IMR-90 (cell line): ENCODE measurements at regions not wholly inside any gene's neighbourhood (a gene's known extent, or its start where the extent isn't known, plus 50 kb on each side); places are given as distances from the start of the nearest gene placed in this dataset.

Source experiments
- ATAC-seq: fragments of 200-7000 bp; cut with Tn5 transposase; 2 replicates; pipeline ENCODE4 v1.9.1; 2020; ENCODE audit warnings: low read depth, mild to moderate bottlenecking, moderate library complexity
- BruUV-seq: library from RNA; stranded (reverse); fragments of 400-500 nt; replicated peaks from 2 replicates; lab custom pipeline; 2021; lab: Mats Ljungman, UMichigan
- CTCF ChIA-PET: fragments of 300-600 bp; formaldehyde crosslinking; extraction: SDS; loops from one replicate; lab custom pipeline; 2021; ENCODE audit warnings: antibody characterized with exemption; lab: Yijun Ruan, JAX
- POLR2A ChIA-PET: fragments of 300-600 bp; sonication (Branson Sonifier 250); formaldehyde crosslinking; loops from one replicate; lab custom pipeline; 2022; ENCODE audit warnings: antibody characterized with exemption; ENCODE audit not compliant: unreplicated experiment; lab: Charles Lee
- DNase-seq: peaks from one replicate; pipeline ENCODE4 v3.0.0; 2013
- H2AFZ ChIP-seq: replicated peaks from 2 replicates; pipeline ENCODE3; 2013; ENCODE audit warnings: low read length, mild to moderate bottlenecking; ENCODE audit not compliant: poor library complexity
- H2AK5ac ChIP-seq: 2 replicates; pipeline ENCODE4 v1.6.1; 2013; ENCODE audit warnings: low read depth, low read length, inconsistent platforms
- H2AK9ac ChIP-seq: replicated peaks from 2 replicates; pipeline ENCODE3; 2013; ENCODE audit warnings: mild to moderate bottlenecking, low read depth, low read length, moderate library complexity; ENCODE audit not compliant: poor library complexity
- H2BK120ac ChIP-seq: 2 replicates; pipeline ENCODE4 v1.6.1; 2013; ENCODE audit warnings: low read depth, low read length, inconsistent platforms
- H2BK15ac ChIP-seq: 3 replicates; pipeline ENCODE4 v1.6.1; 2013; ENCODE audit warnings: low read depth, low read length, inconsistent platforms
- H2BK20ac ChIP-seq: 2 replicates; pipeline ENCODE4 v1.6.1; 2013; ENCODE audit warnings: low read depth, mild to moderate bottlenecking, inconsistent platforms, low read length, moderate library complexity
- H2BK5ac ChIP-seq: 2 replicates; pipeline ENCODE4 v1.6.1; 2013; ENCODE audit warnings: mild to moderate bottlenecking, low read depth, low read length, inconsistent platforms; ENCODE audit not compliant: poor library complexity, severe bottlenecking
- H3K14ac ChIP-seq: replicated peaks from 2 replicates; pipeline ENCODE4 v1.6.1; 2013; ENCODE audit warnings: low read depth, low read length, inconsistent platforms
- H3K18ac ChIP-seq: 2 replicates; pipeline ENCODE4 v1.6.1; 2013; ENCODE audit warnings: low read depth, low read length, control low read depth
- H3K23ac ChIP-seq: 2 replicates; pipeline ENCODE4 v1.6.1; 2013; ENCODE audit warnings: low read depth, low read length, inconsistent platforms
- H3K27ac ChIP-seq: 2 replicates; pipeline ENCODE4 v1.5.1; 2013; ENCODE audit warnings: mild to moderate bottlenecking, control low read depth, low read length; ENCODE audit not compliant: insufficient read depth
- H3K27me3 ChIP-seq: 2 replicates; pipeline ENCODE4 v1.6.1; 2013; ENCODE audit warnings: low read length; ENCODE audit not compliant: control insufficient read depth, insufficient read depth
- H3K36me3 ChIP-seq: 2 replicates; pipeline ENCODE4 v1.6.1; 2013; ENCODE audit warnings: low read length, mixed read lengths; ENCODE audit not compliant: control insufficient read depth, insufficient read depth
- H3K4ac ChIP-seq: 2 replicates; pipeline ENCODE4 v1.6.1; 2013; ENCODE audit warnings: low read depth, low read length, inconsistent platforms
- H3K4me1 ChIP-seq: 2 replicates; pipeline ENCODE4 v1.6.1; 2013; ENCODE audit warnings: low read length, mixed read lengths; ENCODE audit not compliant: control insufficient read depth, insufficient read depth
- H3K4me2 ChIP-seq: 2 replicates; pipeline ENCODE4 v1.6.1; 2013; ENCODE audit warnings: low read depth, mild to moderate bottlenecking, control low read depth, low read length, moderate library complexity
- H3K4me3 ChIP-seq: 2 replicates; pipeline ENCODE4 v1.5.1; 2013; ENCODE audit warnings: low read depth, mild to moderate bottlenecking, control low read depth, low read length, moderate library complexity; ENCODE audit not compliant: insufficient read depth
- H3K56ac ChIP-seq: 2 replicates; pipeline ENCODE4 v1.6.1; 2013; ENCODE audit warnings: low read length, inconsistent platforms; ENCODE audit not compliant: insufficient read depth; ENCODE audit errors: extremely low read depth
- H3K79me1 ChIP-seq, 2 experiments: 2 replicates each; pipeline ENCODE4 v1.6.1; 2013; ENCODE audit warnings: low read length in 2 of 2, inconsistent platforms in 1 of 2, low read depth in 1 of 2
- H3K9ac ChIP-seq: 2 replicates; pipeline ENCODE4 v1.6.1; 2013; ENCODE audit warnings: low read depth, low read length, control low read depth
- H3K9me1 ChIP-seq: 2 replicates; pipeline ENCODE4 v1.6.1; 2013; ENCODE audit warnings: low read length, inconsistent platforms; ENCODE audit not compliant: insufficient read depth
- H3K9me3 ChIP-seq: 2 replicates; pipeline ENCODE4 v1.6.1; 2013; ENCODE audit warnings: low read length; ENCODE audit not compliant: control insufficient read depth, insufficient read depth
- H4K20me1 ChIP-seq: 2 replicates; pipeline ENCODE4 v1.6.1; 2013; ENCODE audit warnings: low read length, inconsistent platforms; ENCODE audit not compliant: insufficient read depth
- H4K5ac ChIP-seq: 2 replicates; pipeline ENCODE4 v1.6.1; 2013; ENCODE audit warnings: mild to moderate bottlenecking, low read depth, low read length, control low read depth
- H4K8ac ChIP-seq, 2 experiments: 2 replicates each; pipeline ENCODE4 v1.6.1; 2013; ENCODE audit warnings: low read depth in 2 of 2, low read length in 2 of 2, control low read depth in 1 of 2, inconsistent platforms in 1 of 2
- H4K91ac ChIP-seq: 2 replicates; pipeline ENCODE4 v1.6.1; 2013; ENCODE audit warnings: low read depth, low read length, inconsistent platforms; ENCODE audit not compliant: insufficient read depth
- CEBPB ChIP-seq: IDR thresholded peaks from 2 replicates; pipeline ENCODE4 v1.6.1; 2012; ENCODE audit warnings: low read depth, low read length, improper control_type of control experiment
- CHD1 ChIP-seq: IDR thresholded peaks from 2 replicates; pipeline ENCODE4 v1.6.1; 2012; ENCODE audit warnings: low read depth, low read length, improper control_type of control experiment
- FOS ChIP-seq: fragments of 150-350 bp; IDR thresholded peaks from 2 replicates; pipeline ENCODE4 v1.6.1; 2016; ENCODE audit warnings: low read depth, low read length
- MAFK ChIP-seq: IDR thresholded peaks from 2 replicates; pipeline ENCODE4 v1.6.1; 2012; ENCODE audit warnings: low read depth, low read length, improper control_type of control experiment
- MAZ ChIP-seq: IDR thresholded peaks from 2 replicates; pipeline ENCODE4 v1.6.1; 2012; ENCODE audit warnings: low read depth, mild to moderate bottlenecking, low read length, improper control_type of control experiment, moderate library complexity, borderline replicate concordance
- MXI1 ChIP-seq: IDR thresholded peaks from 2 replicates; pipeline ENCODE4 v1.6.1; 2012; ENCODE audit warnings: low read depth, mild to moderate bottlenecking, low read length, moderate library complexity, borderline replicate concordance
- NFE2L2 ChIP-seq: fragments of 150-350 bp; IDR thresholded peaks from 2 replicates; pipeline ENCODE4 v1.6.1; 2016; ENCODE audit warnings: low read depth, mild to moderate bottlenecking, low read length
- POLR2A ChIP-seq: IDR thresholded peaks from 2 replicates; pipeline ENCODE4 v1.6.1; 2012; ENCODE audit warnings: mild to moderate bottlenecking, low read depth, low read length
- RAD21 ChIP-seq: IDR thresholded peaks from 2 replicates; pipeline ENCODE4 v1.6.1; 2012; ENCODE audit warnings: low read length, improper control_type of control experiment
- RCOR1 ChIP-seq: IDR thresholded peaks from 2 replicates; pipeline ENCODE4 v1.6.1; 2012; ENCODE audit warnings: mild to moderate bottlenecking, low read length, improper control_type of control experiment; ENCODE audit not compliant: insufficient replicate concordance
- RFX5 ChIP-seq: IDR thresholded peaks from 2 replicates; pipeline ENCODE4 v1.8.0; 2012; ENCODE audit warnings: low read depth, mild to moderate bottlenecking, low read length, moderate library complexity
- SMC3 ChIP-seq: fragments of 150-350 bp; IDR thresholded peaks from 2 replicates; pipeline ENCODE4 v1.6.1; 2016; ENCODE audit warnings: low read depth, mild to moderate bottlenecking, antibody characterized with exemption, low read length, moderate library complexity
- USF2 ChIP-seq: fragments of 150-350 bp; IDR thresholded peaks from 2 replicates; pipeline ENCODE4 v1.6.1; 2017; ENCODE audit warnings: mild to moderate bottlenecking, antibody characterized with exemption, low read length, low read depth
- WGBS, 2 experiments: methylation state at CpG; one replicate each; pipeline versions ENCODE4 v1.1.5 to v1.1.7; 2013; ENCODE audit warnings: missing lambda C conversion rate in 2 of 2; ENCODE audit not compliant: insufficient read length in 1 of 2; ENCODE audit errors: extremely low coverage in 2 of 2; 5-methylcytosine and 5-hydroxymethylcytosine counted together
- dilution Hi-C: fragments of 300-500 bp; cut with HindIII; formaldehyde crosslinking; loops from one replicate; pipeline ENCODE4 v1.14.3; 2018; ENCODE audit warnings: low sequenced_read_pairs; ENCODE audit not compliant: unreplicated experiment
- in situ Hi-C: fragments of 300-500 bp; cut with MboI; formaldehyde crosslinking; loops from 3 replicates; pipeline ENCODE4 v1.14.3; 2019; ENCODE audit warnings: low sequenced_read_pairs, inconsistent platforms, mixed read lengths
- intact Hi-C: fragments of 100-400 bp; cut with micrococcal nuclease; formaldehyde crosslinking; loops from 2 replicates; pipeline ENCODE4 v1.10.0; 2022
- TF ChIP-seq, protein P1 (sequence below): fragments of 150-350 bp; IDR thresholded peaks from 2 replicates; pipeline ENCODE4 v1.6.1; 2016; ENCODE audit warnings: low read depth, mild to moderate bottlenecking, low read length, moderate library complexity, borderline replicate concordance

DNA sequence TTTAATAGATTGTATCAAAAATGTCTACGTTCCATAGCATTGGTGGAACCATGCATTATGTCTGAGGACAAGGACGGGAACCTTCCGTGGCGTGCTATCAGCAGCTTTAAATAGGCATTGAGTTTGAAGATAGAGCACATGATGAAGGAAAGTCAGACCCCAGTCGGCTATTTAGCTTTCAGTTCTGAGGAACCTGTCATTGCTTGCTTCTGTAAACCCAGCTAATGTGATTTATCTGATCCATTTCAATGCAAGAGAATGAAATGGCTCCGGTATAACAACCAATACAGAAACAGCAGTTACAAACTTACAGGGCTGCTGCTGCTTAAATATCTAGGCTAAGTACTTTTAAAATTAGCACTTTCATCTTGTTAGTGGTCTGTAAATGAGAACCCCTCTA is 503.3 kb downstream of the RNF144A start:
- CTCF ChIA-PET = no interaction called here

More for the DNA sequence above, 503.3 kb downstream of the RNF144A start:
- no peak overlapping the region for H2BK120ac ChIP-seq
- H4K91ac ChIP-seq = no peak overlapping the region
- in situ Hi-C loops = loop anchor here (10.0 kb wide), 1 partner anchor 1334 kb away; no protein-coding TSS in a partner anchor
- ATAC-seq = no peak
- H3K9me3 ChIP-seq = no peaks in the 10 kb centered on the region
- no CpG with 5 or more reads among the region's 6 CpGs for whole genome bisulfite sequencing, 2 experiments
- no peak overlapping the region for H3K4ac ChIP-seq
- H4K5ac ChIP-seq = no peak overlapping the region
- no peaks in the 10 kb centered on the region for H4K20me1 ChIP-seq
- no peak for DNase-seq
- intact Hi-C loops = loop anchor here (10.0 kb wide), 1 partner anchor 684 kb away; no protein-coding TSS in a partner anchor
- H3K4me2 ChIP-seq = no peak overlapping the region
- POLR2A ChIA-PET = no interaction called here
- no peaks in the 10 kb centered on the region for H3K36me3 ChIP-seq
- no peak overlapping the region for H3K23ac ChIP-seq
- H3K18ac ChIP-seq = no peak overlapping the region
- H3K9ac ChIP-seq = no peak overlapping the region
- no peak overlapping the region for H4K8ac ChIP-seq
- no peaks in the 10 kb centered on the region for H3K9me1 ChIP-seq
- H2BK20ac ChIP-seq = no peak overlapping the region
- no peak overlapping the region for H2AK5ac ChIP-seq
- H2AK9ac ChIP-seq = no peak overlapping the region
- no peak overlapping the region for H3K56ac ChIP-seq
- no peak overlapping the region for H3K27ac ChIP-seq
- H2BK15ac ChIP-seq = no peak overlapping the region
- no TSS peak for BruUV-seq
- H3K4me1 ChIP-seq = no peaks in the 10 kb centered on the region
- H2AFZ ChIP-seq = no peak overlapping the region
- H2BK5ac ChIP-seq = no peak overlapping the region
- no peak overlapping the region for H3K14ac ChIP-seq
- no peaks in the 10 kb centered on the region for H3K79me1 ChIP-seq
- TF ChIP-seq CHD1 = no peak
- TF ChIP-seq CEBPB = no peak
- no peak for TF ChIP-seq MXI1
- no peak for TF ChIP-seq RFX5
- TF ChIP-seq, protein P1, sequence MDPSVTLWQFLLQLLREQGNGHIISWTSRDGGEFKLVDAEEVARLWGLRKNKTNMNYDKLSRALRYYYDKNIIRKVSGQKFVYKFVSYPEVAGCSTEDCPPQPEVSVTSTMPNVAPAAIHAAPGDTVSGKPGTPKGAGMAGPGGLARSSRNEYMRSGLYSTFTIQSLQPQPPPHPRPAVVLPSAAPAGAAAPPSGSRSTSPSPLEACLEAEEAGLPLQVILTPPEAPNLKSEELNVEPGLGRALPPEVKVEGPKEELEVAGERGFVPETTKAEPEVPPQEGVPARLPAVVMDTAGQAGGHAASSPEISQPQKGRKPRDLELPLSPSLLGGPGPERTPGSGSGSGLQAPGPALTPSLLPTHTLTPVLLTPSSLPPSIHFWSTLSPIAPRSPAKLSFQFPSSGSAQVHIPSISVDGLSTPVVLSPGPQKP = no peak
- no peak for TF ChIP-seq MAZ
- TF ChIP-seq RAD21 = no peak
- TF ChIP-seq SMC3 = no peak
- TF ChIP-seq FOS = no peak
- no peak for TF ChIP-seq NFE2L2
- TF ChIP-seq MAFK = no peak
- TF ChIP-seq USF2 = no peak
- no peak for TF ChIP-seq RCOR1
- no peak for TF ChIP-seq POLR2A
- H3K27me3 ChIP-seq = no peaks in the 10 kb centered on the region
- dilution Hi-C loops = no loop called here
- no peak overlapping the region for H3K4me3 ChIP-seq
